GM18873 (cell line): ENCODE measurements at regions not wholly inside any gene's neighbourhood (a gene's known extent, or its start where the extent isn't known, plus 50 kb on each side); places are given as distances from the start of the nearest gene placed in this dataset.

Source experiments
- ATAC-seq: cut with Tn5 transposase; IDR thresholded peaks from one replicate; pipeline ENCODE4 v1.9.1; 2021; ENCODE audit warnings: mild to moderate bottlenecking, moderate library complexity, moderate number of reproducible peaks; ENCODE audit not compliant: unreplicated experiment, low FRiP score

- ATAC-seq, result no peak
Measured at GRCh38 chr4:120528428-120528827, 394.1 kb downstream of the PRDM5 start.

- no peak for ATAC-seq
Measured at GRCh38 chr4:120526033-120526432, 396.5 kb downstream of the PRDM5 start.

- ATAC-seq, result no peak
Measured at GRCh38 chr4:120525106-120525505, 397.4 kb downstream of the PRDM5 start.

- no peak for ATAC-seq
Measured at GRCh38 chr4:120524237-120524636, 398.3 kb downstream of the PRDM5 start.

- ATAC-seq, result no peak
Measured at GRCh38 chr4:120520761-120521160, 401.8 kb downstream of the PRDM5 start.

GRCh38 chr4:120517966-120518365 lies 404.6 kb downstream of the PRDM5 start:
- ATAC-seq, result no peak

- no peak for ATAC-seq
Measured at GRCh38 chr4:120509719-120510118, 412.8 kb downstream of the PRDM5 start.

GRCh38 chr4:120509222-120509621 lies 413.3 kb downstream of the PRDM5 start:
- ATAC-seq, result no peak

- ATAC-seq, result no peak
Measured at GRCh38 chr4:120508036-120508435, 414.5 kb downstream of the PRDM5 start.

GRCh38 chr4:120506536-120506935 lies 416.0 kb downstream of the PRDM5 start:
- no peak for ATAC-seq

GRCh38 chr4:120498678-120499077 lies 423.8 kb downstream of the PRDM5 start:
- no peak for ATAC-seq

GRCh38 chr4:120491481-120491880 lies 424.8 kb upstream of the MAD2L1 start:
- no peak for ATAC-seq

GRCh38 chr4:120481756-120482155 lies 415.1 kb upstream of the MAD2L1 start:
- no peak for ATAC-seq

- ATAC-seq, result no peak
Measured at GRCh38 chr4:120472447-120473131, 405.9 kb upstream of the MAD2L1 start.

- no peak for ATAC-seq
Measured at GRCh38 chr4:120466429-120466828, 399.8 kb upstream of the MAD2L1 start.

GRCh38 chr4:120454788-120455187 lies 388.1 kb upstream of the MAD2L1 start:
- no peak for ATAC-seq

GRCh38 chr4:120452536-120452935 lies 385.9 kb upstream of the MAD2L1 start:
- ATAC-seq, result no peak

- no peak for ATAC-seq
Measured at GRCh38 chr4:120452001-120452400, 385.4 kb upstream of the MAD2L1 start.

- no peak for ATAC-seq
Measured at GRCh38 chr4:120447774-120448173, 381.1 kb upstream of the MAD2L1 start.

- ATAC-seq, result peak; percentile 93
Measured at GRCh38 chr4:120446051-120446567, 379.5 kb upstream of the MAD2L1 start.

- no peak for ATAC-seq
Measured at GRCh38 chr4:120445186-120445585, 378.5 kb upstream of the MAD2L1 start.

- no peak for ATAC-seq
Measured at GRCh38 chr4:120443116-120443515, 376.5 kb upstream of the MAD2L1 start.
